ENCODE measurements at regions not wholly inside any gene's neighbourhood (a gene's known extent, or its start where the extent isn't known, plus 50 kb on each side); places are given as distances from the start of the nearest gene placed in this dataset.

- TF ChIP-seq CTCF (tag by site-specific recombination; IDR thresholded peaks at IDR 0.05) (no peak), TCF7L2 (IDR thresholded peaks at IDR 0.05; ENCODE audit: borderline replicate concordance, low read depth, low read length) (no peak)
These were observed 211.4 kb upstream of the NRIP1 start for GRCh38 chr21:15276243-15276642.

Data from HEK293 (cell line).